Caco-2 (cell line): ENCODE measurements at regions not wholly inside any gene's neighbourhood (a gene's known extent, or its start where the extent isn't known, plus 50 kb on each side); places are given as distances from the start of the nearest gene placed in this dataset.

ENCODE experiments used
- BruUV-seq: library from RNA; stranded (reverse); fragments of 400-500 nt; replicated peaks from 2 replicates; lab custom pipeline; 2021; lab: Mats Ljungman, UMichigan
- CTCF ChIA-PET: fragments of 300-600 bp; sonication (Branson Sonifier 250); formaldehyde crosslinking; loops from one replicate; lab custom pipeline; 2022; ENCODE audit warnings: antibody characterized with exemption; lab: Charles Lee
- POLR2A ChIA-PET: fragments of 300-600 bp; sonication (Branson Sonifier 250); formaldehyde crosslinking; loops from one replicate; lab custom pipeline; 2022; ENCODE audit warnings: antibody characterized with exemption; lab: Charles Lee
- DNase-seq, 2 experiments: peaks; one replicate each; pipeline versions ENCODE4 v3.0.0 to v3.0.0-alpha.2; 2020 to 2022
- H3K27me3 ChIP-seq: replicated peaks from 2 replicates; pipeline ENCODE4 v1.6.0; 2011; ENCODE audit warnings: low read length; ENCODE audit not compliant: control insufficient read depth, insufficient read depth
- H3K36me3 ChIP-seq: 2 replicates; pipeline ENCODE4 v1.5.1; 2011; ENCODE audit warnings: low read length; ENCODE audit not compliant: control insufficient read depth, insufficient read depth
- H3K4me1 ChIP-seq: fragments of 250-450 bp; sonication (Bioruptor Pico); 2 replicates; pipeline ENCODE4 v1.5.1; 2020; ENCODE audit warnings: mild to moderate bottlenecking
- H3K4me3 ChIP-seq: 2 replicates; pipeline ENCODE4 v1.5.1; 2011; ENCODE audit warnings: low read depth, mild to moderate bottlenecking, control low read depth, low read length
- H3K9me3 ChIP-seq: fragments of 250-450 bp; sonication (Bioruptor Pico); 2 replicates; pipeline ENCODE4 v1.5.1; 2020; ENCODE audit warnings: mild to moderate bottlenecking, moderate library complexity
- H3K27ac Mint-ChIP-seq: one replicate; pipeline ENCODE4 v1.8.0; 2022; ENCODE audit warnings: mixed read lengths; ENCODE audit not compliant: unreplicated experiment
- H3K27me3 Mint-ChIP-seq: one replicate; pipeline ENCODE4 v1.8.0; 2022; ENCODE audit warnings: mixed read lengths; ENCODE audit not compliant: insufficient read depth, unreplicated experiment
- H3K36me3 Mint-ChIP-seq: one replicate; pipeline ENCODE4 v1.8.0; 2022; ENCODE audit warnings: mild to moderate bottlenecking, mixed read lengths; ENCODE audit not compliant: insufficient read depth, unreplicated experiment
- H3K4me1 Mint-ChIP-seq: one replicate; pipeline ENCODE4 v1.8.0; 2022; ENCODE audit warnings: low read depth, mixed read lengths; ENCODE audit not compliant: unreplicated experiment
- H3K4me3 Mint-ChIP-seq: one replicate; pipeline ENCODE4 v1.8.0; 2022; ENCODE audit warnings: mild to moderate bottlenecking, moderate library complexity, mixed read lengths; ENCODE audit not compliant: unreplicated experiment
- H3K9me3 Mint-ChIP-seq: one replicate; pipeline ENCODE4 v1.8.0; 2022; ENCODE audit warnings: mixed read lengths; ENCODE audit not compliant: unreplicated experiment
- intact Hi-C: fragments of 100-400 bp; cut with micrococcal nuclease; formaldehyde crosslinking; loops from one replicate; pipeline ENCODE4 v1.10.0; 2022; ENCODE audit not compliant: unreplicated experiment
- TF ChIP-seq, protein P1 (sequence below), 2 experiments: fragments of 200-600 bp in 1 of 2; IDR thresholded peaks; 1 replicate in 1 of 2; 2 replicates in 1 of 2; pipeline versions ENCODE4 v1.5.1 to v1.8.0; 2011 to 2022; ENCODE audit warnings: antibody characterized with exemption in 1 of 2, control low read depth in 1 of 2, inconsistent platforms in 1 of 2, low read depth in 1 of 2, low read length in 1 of 2, mild to moderate bottlenecking in 1 of 2, moderate library complexity in 1 of 2; ENCODE audit not compliant: insufficient read depth in 1 of 2, severe bottlenecking in 1 of 2, unreplicated experiment in 1 of 2

GRCh38 chrX:128634754-128635153, 582.6 kb upstream of the ACTRT1 start:
- H3K36me3 Mint-ChIP-seq, result no peaks in the 10 kb centered on the region
- no TSS peak for BruUV-seq
- POLR2A ChIA-PET, result no interaction called here
- no peaks in the 10 kb centered on the region for H3K27me3 Mint-ChIP-seq
- no peaks in the 10 kb centered on the region for H3K36me3 ChIP-seq
- DNase-seq, result no peak
- H3K4me3 Mint-ChIP-seq, result no peak overlapping the region
- no peaks in the 10 kb centered on the region for H3K4me1 ChIP-seq
- H3K27me3 ChIP-seq, result no peaks in the 10 kb centered on the region
- intact Hi-C loops, result no loop called here
- no peak overlapping the region for H3K4me3 ChIP-seq
- no peak overlapping the region for H3K27ac Mint-ChIP-seq
- no peaks in the 10 kb centered on the region for H3K4me1 Mint-ChIP-seq
- CTCF ChIA-PET, result no interaction called here
- TF ChIP-seq, protein P1, sequence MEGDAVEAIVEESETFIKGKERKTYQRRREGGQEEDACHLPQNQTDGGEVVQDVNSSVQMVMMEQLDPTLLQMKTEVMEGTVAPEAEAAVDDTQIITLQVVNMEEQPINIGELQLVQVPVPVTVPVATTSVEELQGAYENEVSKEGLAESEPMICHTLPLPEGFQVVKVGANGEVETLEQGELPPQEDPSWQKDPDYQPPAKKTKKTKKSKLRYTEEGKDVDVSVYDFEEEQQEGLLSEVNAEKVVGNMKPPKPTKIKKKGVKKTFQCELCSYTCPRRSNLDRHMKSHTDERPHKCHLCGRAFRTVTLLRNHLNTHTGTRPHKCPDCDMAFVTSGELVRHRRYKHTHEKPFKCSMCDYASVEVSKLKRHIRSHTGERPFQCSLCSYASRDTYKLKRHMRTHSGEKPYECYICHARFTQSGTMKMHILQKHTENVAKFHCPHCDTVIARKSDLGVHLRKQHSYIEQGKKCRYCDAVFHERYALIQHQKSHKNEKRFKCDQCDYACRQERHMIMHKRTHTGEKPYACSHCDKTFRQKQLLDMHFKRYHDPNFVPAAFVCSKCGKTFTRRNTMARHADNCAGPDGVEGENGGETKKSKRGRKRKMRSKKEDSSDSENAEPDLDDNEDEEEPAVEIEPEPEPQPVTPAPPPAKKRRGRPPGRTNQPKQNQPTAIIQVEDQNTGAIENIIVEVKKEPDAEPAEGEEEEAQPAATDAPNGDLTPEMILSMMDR (IDR thresholded peaks at IDR 0.05; ENCODE audit: insufficient read depth in 1 of 2, low read depth in 1 of 2, low read length in 1 of 2, severe bottlenecking in 1 of 2, unreplicated experiment in 1 of 2), result no peak
- no peaks in the 10 kb centered on the region for H3K9me3 ChIP-seq
- no peaks in the 10 kb centered on the region for H3K9me3 Mint-ChIP-seq

GRCh38 chrX:128623361-128623760, 571.2 kb upstream of the ACTRT1 start:
- TF ChIP-seq, protein P1 (IDR thresholded peaks at IDR 0.05; ENCODE audit: insufficient read depth in 1 of 2, low read depth in 1 of 2, low read length in 1 of 2, severe bottlenecking in 1 of 2, unreplicated experiment in 1 of 2), result no peak
- H3K4me1 Mint-ChIP-seq, result no peaks in the 10 kb centered on the region
- no peaks in the 10 kb centered on the region for H3K36me3 Mint-ChIP-seq
- H3K4me1 ChIP-seq, result no peaks in the 10 kb centered on the region
- H3K9me3 Mint-ChIP-seq, result no peaks in the 10 kb centered on the region
- DNase-seq, result no peak
- H3K27me3 ChIP-seq, result no peaks in the 10 kb centered on the region
- H3K4me3 Mint-ChIP-seq, result no peak overlapping the region
- H3K4me3 ChIP-seq, result no peak overlapping the region
- no peak overlapping the region for H3K27ac Mint-ChIP-seq
- ChIA-PET CTCF (no interaction called here), POLR2A (no interaction called here)
- no peaks in the 10 kb centered on the region for H3K27me3 Mint-ChIP-seq
- BruUV-seq, result no TSS peak
- intact Hi-C loops, result no loop called here
- no peaks in the 10 kb centered on the region for H3K36me3 ChIP-seq
- no peaks in the 10 kb centered on the region for H3K9me3 ChIP-seq

DNA sequence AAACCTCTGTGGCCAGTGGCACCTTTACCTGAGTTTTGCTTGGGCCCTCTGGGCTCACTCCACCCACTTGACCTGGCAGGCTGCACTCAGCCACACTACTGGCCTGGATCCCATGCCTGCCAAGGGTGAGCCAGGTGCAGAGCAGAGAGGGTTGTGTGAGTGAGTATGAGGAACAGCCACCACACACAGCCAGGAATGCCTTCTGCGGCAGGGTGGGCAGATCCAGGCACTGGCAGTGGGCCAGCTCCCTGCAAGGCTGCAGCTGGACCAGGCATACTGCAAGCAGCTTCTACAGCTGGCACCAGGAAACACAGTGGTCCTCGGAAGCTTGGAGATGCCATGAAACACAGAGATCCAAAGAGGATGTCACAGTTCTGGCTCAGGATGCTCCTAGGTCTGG, 570.1 kb upstream of the ACTRT1 start:
- ChIA-PET CTCF (no interaction called here), POLR2A (no interaction called here)
- no peak for DNase-seq
- Histone ChIP-seq H3K4me1 (no peaks in the 10 kb centered on the region), H3K4me3 (no peak overlapping the region), H3K9me3 (no peaks in the 10 kb centered on the region), H3K36me3 (no peaks in the 10 kb centered on the region), H3K27me3 (no peaks in the 10 kb centered on the region)
- Mint-ChIP-seq H3K9me3 (no peaks in the 10 kb centered on the region), H3K4me1 (no peaks in the 10 kb centered on the region), H3K27ac (no peak overlapping the region), H3K27me3 (no peaks in the 10 kb centered on the region), H3K4me3 (no peak overlapping the region), H3K36me3 (no peaks in the 10 kb centered on the region)
- TF ChIP-seq, protein P1 (IDR thresholded peaks at IDR 0.05; ENCODE audit: insufficient read depth in 1 of 2, low read depth in 1 of 2, low read length in 1 of 2, severe bottlenecking in 1 of 2, unreplicated experiment in 1 of 2), result no peak
- BruUV-seq, result no TSS peak
- intact Hi-C loops, result no loop called here
